CD14-positive monocyte (primary cell): ENCODE measurements at regions not wholly inside any gene's neighbourhood (a gene's known extent, or its start where the extent isn't known, plus 50 kb on each side); places are given as distances from the start of the nearest gene placed in this dataset.

Experiments used
- DNase-seq, 3 donors: peaks; one replicate each; pipeline ENCODE4 v3.0.0-alpha.2; 2011 to 2022
- H2AFZ ChIP-seq: 2 replicates; pipeline ENCODE4 v1.6.0; 2012; ENCODE audit warnings: mild to moderate bottlenecking, low read depth, low read length, inconsistent platforms; ENCODE audit not compliant: insufficient read depth, poor library complexity, severe bottlenecking
- H3K27ac ChIP-seq, 2 donors: 1 replicate in 1 of 2; 2 replicates in 1 of 2; pipeline ENCODE4 v1.5.1; 2012 to 2013; ENCODE audit warnings: low read length in 2 of 2, control low read depth in 1 of 2, inconsistent platforms in 1 of 2, low read depth in 1 of 2, mild to moderate bottlenecking in 1 of 2
- H3K27me3 ChIP-seq, 2 donors: one replicate each; pipeline versions ENCODE4 v1.6.0 to v1.6.1; 2011 to 2013; ENCODE audit warnings: low read length in 2 of 2; ENCODE audit not compliant: control insufficient read depth in 2 of 2, insufficient read depth in 2 of 2
- H3K36me3 ChIP-seq, 2 donors: replicated peaks in 1 of 2; 1 replicate in 1 of 2; 2 replicates in 1 of 2; pipeline versions ENCODE4 v1.5.1 to v1.6.1; 2012 to 2013; ENCODE audit warnings: low read length in 2 of 2, control low read depth in 1 of 2, inconsistent platforms in 1 of 2, mild to moderate bottlenecking in 1 of 2; ENCODE audit not compliant: insufficient read depth in 2 of 2, control insufficient read depth in 1 of 2
- H3K4me1 ChIP-seq, 2 donors: 1 replicate in 1 of 2; 2 replicates in 1 of 2; pipeline versions ENCODE4 v1.5.1 to v1.6.1; 2012 to 2013; ENCODE audit warnings: low read length in 2 of 2, control low read depth in 1 of 2, inconsistent platforms in 1 of 2, mild to moderate bottlenecking in 1 of 2, moderate library complexity in 1 of 2; ENCODE audit not compliant: insufficient read depth in 2 of 2, control insufficient read depth in 1 of 2
- H3K4me2 ChIP-seq: replicated peaks from 2 replicates; pipeline ENCODE3; 2012; ENCODE audit warnings: low read length, moderate library complexity, mild to moderate bottlenecking; ENCODE audit not compliant: poor library complexity, severe bottlenecking; ENCODE audit errors: extremely low read depth
- H3K4me3 ChIP-seq, 3 experiments: fragments of 200-600 bp in 1 of 3; sonication (generic) in 1 of 3; replicated peaks in 1 of 3; 1 replicate in 2 of 3; 2 replicates in 1 of 3; pipeline ENCODE4 v1.5.1; 2011 to 2013; ENCODE audit warnings: low read length in 3 of 3, mild to moderate bottlenecking in 3 of 3, control low read depth in 2 of 3, low read depth in 2 of 3, inconsistent platforms in 1 of 3, moderate library complexity in 1 of 3
- H3K79me2 ChIP-seq: 2 replicates; pipeline ENCODE4 v1.6.0; 2012; ENCODE audit warnings: mild to moderate bottlenecking, control low read depth, inconsistent platforms, low read length, moderate library complexity; ENCODE audit not compliant: insufficient read depth
- H3K9ac ChIP-seq: 2 replicates; pipeline ENCODE4 v1.6.0; 2017; ENCODE audit warnings: low read length, mild to moderate bottlenecking; ENCODE audit not compliant: insufficient read depth, poor library complexity, severe bottlenecking
- H3K9me3 ChIP-seq, 2 donors: replicated peaks in 1 of 2; 1 replicate in 1 of 2; 2 replicates in 1 of 2; pipeline versions ENCODE4 v1.5.1 to v1.6.1; 2012 to 2013; ENCODE audit warnings: low read length in 2 of 2, control low read depth in 1 of 2; ENCODE audit not compliant: control insufficient read depth in 1 of 2, insufficient read depth in 1 of 2
- H4K20me1 ChIP-seq: 2 replicates; pipeline ENCODE4 v1.6.0; 2012; ENCODE audit warnings: mild to moderate bottlenecking, low read length, control low read depth, moderate library complexity; ENCODE audit not compliant: insufficient read depth
- H3K27ac Mint-ChIP-seq, 7 donors: one replicate each; pipeline ENCODE4 v1.8.0; 2020; ENCODE audit warnings: mild to moderate bottlenecking in 7 of 7, mixed read lengths in 7 of 7, moderate library complexity in 6 of 7, inconsistent platforms in 2 of 7
- H3K27me3 Mint-ChIP-seq, 3 donors: one replicate each; pipeline ENCODE4 v1.8.0; 2021 to 2022; ENCODE audit warnings: low read depth in 3 of 3, mild to moderate bottlenecking in 3 of 3, mixed read lengths in 3 of 3, moderate library complexity in 3 of 3, inconsistent platforms in 1 of 3
- H3K36me3 Mint-ChIP-seq, 2 donors: one replicate each; pipeline ENCODE4 v1.8.0; 2020; ENCODE audit warnings: mixed read lengths in 2 of 2, inconsistent platforms in 1 of 2, mild to moderate bottlenecking in 1 of 2
- H3K4me1 Mint-ChIP-seq: one replicate; pipeline ENCODE4 v1.8.0; 2020; ENCODE audit warnings: mild to moderate bottlenecking, mixed read lengths
- H3K4me3 Mint-ChIP-seq, 2 donors: one replicate each; pipeline ENCODE4 v1.8.0; 2020; ENCODE audit warnings: mild to moderate bottlenecking in 2 of 2, mixed read lengths in 2 of 2, moderate library complexity in 1 of 2
- H3K9me3 Mint-ChIP-seq, 7 donors: one replicate each; pipeline ENCODE4 v1.8.0; 2020 to 2022; ENCODE audit warnings: mixed read lengths in 7 of 7, mild to moderate bottlenecking in 6 of 7, moderate library complexity in 6 of 7, inconsistent platforms in 2 of 7
- WGBS: methylation state at CpG from one replicate; pipeline ENCODE4 v1.1.5; 2013; ENCODE audit warnings: missing lambda C conversion rate; ENCODE audit not compliant: insufficient coverage; 5-methylcytosine and 5-hydroxymethylcytosine counted together
- intact Hi-C, 2 donors: fragments of 100-400 bp; cut with micrococcal nuclease; formaldehyde crosslinking; loops; one replicate each; pipeline versions ENCODE4 v1.15.0 to v1.15.1; 2023
- TF ChIP-seq, protein P1 (sequence below): fragments of 200-600 bp; IDR thresholded peaks from one replicate; pipeline ENCODE4 v1.8.0; 2022; ENCODE audit warnings: antibody characterized with exemption, mild to moderate bottlenecking

DNA sequence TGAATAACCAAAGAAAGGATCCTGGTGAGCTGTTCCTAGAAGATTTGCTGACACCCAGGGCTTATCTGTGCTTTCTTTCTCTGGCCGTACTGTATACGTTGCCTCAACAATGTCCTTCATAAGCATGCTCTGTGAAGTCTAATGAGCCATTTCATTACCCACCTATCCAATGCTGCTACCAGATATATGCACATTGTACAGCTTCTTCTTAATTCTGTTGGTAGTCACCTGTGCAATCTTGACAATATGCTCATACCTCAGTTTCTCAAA is 731.8 kb upstream of the NCAM2 start:
- no peaks in the 10 kb centered on the region for H3K36me3 ChIP-seq
- Mint-ChIP-seq H3K9me3 (peaks cover 5 to 14% (median 10%) of the 10 kb centered on the region in 7 donors), H3K27me3 (no peaks in the 10 kb centered on the region), H3K36me3 (no peaks in the 10 kb centered on the region), H3K4me1 (no peaks in the 10 kb centered on the region), H3K27ac (no peak overlapping the region), H3K4me3 (no peak overlapping the region)
- H3K27ac ChIP-seq = no peak overlapping the region
- no peaks in the 10 kb centered on the region for H4K20me1 ChIP-seq
- no peaks in the 10 kb centered on the region for H3K27me3 ChIP-seq
- 100% methylated on average over 2 of the region's 2 CpGs for WGBS
- H3K4me1 ChIP-seq = no peaks in the 10 kb centered on the region
- intact Hi-C loops = no loop called here
- TF ChIP-seq, protein P1, sequence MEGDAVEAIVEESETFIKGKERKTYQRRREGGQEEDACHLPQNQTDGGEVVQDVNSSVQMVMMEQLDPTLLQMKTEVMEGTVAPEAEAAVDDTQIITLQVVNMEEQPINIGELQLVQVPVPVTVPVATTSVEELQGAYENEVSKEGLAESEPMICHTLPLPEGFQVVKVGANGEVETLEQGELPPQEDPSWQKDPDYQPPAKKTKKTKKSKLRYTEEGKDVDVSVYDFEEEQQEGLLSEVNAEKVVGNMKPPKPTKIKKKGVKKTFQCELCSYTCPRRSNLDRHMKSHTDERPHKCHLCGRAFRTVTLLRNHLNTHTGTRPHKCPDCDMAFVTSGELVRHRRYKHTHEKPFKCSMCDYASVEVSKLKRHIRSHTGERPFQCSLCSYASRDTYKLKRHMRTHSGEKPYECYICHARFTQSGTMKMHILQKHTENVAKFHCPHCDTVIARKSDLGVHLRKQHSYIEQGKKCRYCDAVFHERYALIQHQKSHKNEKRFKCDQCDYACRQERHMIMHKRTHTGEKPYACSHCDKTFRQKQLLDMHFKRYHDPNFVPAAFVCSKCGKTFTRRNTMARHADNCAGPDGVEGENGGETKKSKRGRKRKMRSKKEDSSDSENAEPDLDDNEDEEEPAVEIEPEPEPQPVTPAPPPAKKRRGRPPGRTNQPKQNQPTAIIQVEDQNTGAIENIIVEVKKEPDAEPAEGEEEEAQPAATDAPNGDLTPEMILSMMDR = no peak
- peaks cover 10 to 11% of the 10 kb centered on the region in 2 donors for H3K9me3 ChIP-seq
- no peak overlapping the region for H3K4me3 ChIP-seq
- H3K79me2 ChIP-seq = no peaks in the 10 kb centered on the region
- DNase-seq = no peak
- H3K4me2 ChIP-seq = no peak overlapping the region
- H2AFZ ChIP-seq = no peak overlapping the region
- no peak overlapping the region for H3K9ac ChIP-seq

DNA sequence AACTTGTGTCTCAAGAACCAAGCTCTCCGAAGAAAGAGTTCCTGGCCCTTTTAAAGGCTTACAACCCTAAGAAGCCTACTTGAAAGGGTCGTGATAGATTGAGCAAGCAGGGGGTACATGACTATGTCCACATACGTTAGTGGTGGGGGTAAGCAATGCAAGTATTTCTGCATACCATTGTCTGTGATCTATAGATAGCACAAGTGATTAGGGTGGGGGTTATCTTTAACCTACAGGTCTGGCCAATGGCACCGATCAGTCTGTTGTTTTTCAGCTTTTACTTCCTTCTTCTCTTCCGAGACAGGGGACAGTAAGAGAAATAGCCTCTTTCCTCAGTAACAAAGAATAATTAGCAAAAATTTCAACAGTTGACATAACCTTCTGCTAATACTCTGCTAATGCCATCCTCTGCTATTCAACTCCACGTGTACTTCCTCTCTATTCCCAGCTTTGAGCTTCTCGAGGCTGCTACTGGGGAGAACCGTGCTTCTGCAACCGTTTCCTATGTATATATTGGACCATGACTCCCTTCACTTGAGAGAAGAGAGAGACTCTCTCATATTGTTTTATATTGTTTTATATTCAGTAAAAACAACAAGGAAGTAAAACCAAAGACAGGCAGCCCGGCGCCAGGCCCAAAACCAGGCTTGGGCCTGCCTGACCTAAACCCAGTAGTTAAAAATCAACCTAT is 727.7 kb upstream of the NCAM2 start:
- Histone ChIP-seq H3K9ac (no peak overlapping the region), H2AFZ (no peak overlapping the region), H3K4me3 (no peak overlapping the region), H3K4me1 (no peaks in the 10 kb centered on the region), H3K9me3 (peaks cover 4 to 11% of the 10 kb centered on the region in 2 donors), H4K20me1 (no peaks in the 10 kb centered on the region), H3K27me3 (no peaks in the 10 kb centered on the region), H3K79me2 (no peaks in the 10 kb centered on the region), H3K36me3 (no peaks in the 10 kb centered on the region), H3K4me2 (no peak overlapping the region), H3K27ac (no peak overlapping the region)
- H3K27ac Mint-ChIP-seq = peak overlapping the region in 1 of 7 donors; percentile 18
- peaks cover 3 to 13% (median 7%) of the 10 kb centered on the region in 7 donors for H3K9me3 Mint-ChIP-seq
- no peaks in the 10 kb centered on the region for H3K36me3 Mint-ChIP-seq
- H3K4me3 Mint-ChIP-seq = no peak overlapping the region
- H3K4me1 Mint-ChIP-seq = no peaks in the 10 kb centered on the region
- DNase-seq = no peak
- intact Hi-C loops = no loop called here
- TF ChIP-seq, protein P1 = no peak
- WGBS = 88% methylated on average over 7 of the region's 11 CpGs
- no peaks in the 10 kb centered on the region for H3K27me3 Mint-ChIP-seq
